Hepatocyte (in vitro differentiated cells): ENCODE measurements at regions not wholly inside any gene's neighbourhood (a gene's known extent, or its start where the extent isn't known, plus 50 kb on each side); places are given as distances from the start of the nearest gene placed in this dataset.

ENCODE experiments used
- DNase-seq: peaks from one replicate; pipeline ENCODE4 v3.0.0-alpha.2; 2016; ENCODE audit warnings: low spot score
- H2AFZ ChIP-seq: fragments of 200-600 bp; sonication (generic); 2 replicates; pipeline ENCODE4 v1.6.0; 2016; ENCODE audit warnings: antibody characterized with exemption, mild to moderate bottlenecking
- H3K27ac ChIP-seq: fragments of 200-600 bp; sonication (generic); 2 replicates; pipeline ENCODE4 v1.5.1; 2016; ENCODE audit warnings: mild to moderate bottlenecking
- H3K27me3 ChIP-seq: fragments of 200-600 bp; sonication (generic); 2 replicates; pipeline ENCODE4 v1.6.1; 2016
- H3K36me3 ChIP-seq: fragments of 200-600 bp; sonication (generic); replicated peaks from 2 replicates; pipeline ENCODE4 v1.5.1; 2016; ENCODE audit warnings: low read depth; ENCODE audit not compliant: insufficient read depth
- H3K4me1 ChIP-seq: fragments of 200-600 bp; sonication (generic); 2 replicates; pipeline ENCODE4 v1.5.1; 2016; ENCODE audit warnings: mild to moderate bottlenecking, moderate library complexity; ENCODE audit not compliant: insufficient read depth
- H3K4me2 ChIP-seq: fragments of 200-600 bp; sonication (generic); 2 replicates; pipeline ENCODE4 v1.6.0; 2016
- H3K4me3 ChIP-seq: fragments of 200-600 bp; sonication (generic); 2 replicates; pipeline ENCODE4 v1.5.1; 2016; ENCODE audit warnings: mild to moderate bottlenecking
- H3K79me2 ChIP-seq: fragments of 200-600 bp; sonication (generic); 2 replicates; pipeline ENCODE4 v1.6.0; 2017; ENCODE audit warnings: mild to moderate bottlenecking
- H3K9me2 ChIP-seq: fragments of 200-600 bp; sonication (generic); replicated peaks from 2 replicates; pipeline ENCODE4 v1.6.0; 2017; ENCODE audit warnings: mild to moderate bottlenecking; ENCODE audit not compliant: insufficient read depth
- H3K9me3 ChIP-seq: fragments of 200-600 bp; sonication (generic); 2 replicates; pipeline ENCODE4 v1.5.1; 2016; ENCODE audit warnings: low read depth, mild to moderate bottlenecking
- H4K20me1 ChIP-seq: fragments of 200-600 bp; sonication (generic); 2 replicates; pipeline ENCODE4 v1.6.0; 2016; ENCODE audit warnings: mild to moderate bottlenecking; ENCODE audit not compliant: insufficient read depth, poor library complexity, severe bottlenecking
- EZH2 ChIP-seq: fragments of 200-600 bp; sonication (generic); IDR thresholded peaks from 2 replicates; pipeline ENCODE4 v1.6.1; 2016; ENCODE audit warnings: antibody characterized with exemption, mild to moderate bottlenecking, borderline replicate concordance
- EZH2phosphoT487 ChIP-seq: fragments of 200-600 bp; sonication (generic); IDR thresholded peaks from one replicate; pipeline ENCODE4 v1.6.1; 2018; ENCODE audit warnings: antibody characterized with exemption, mild to moderate bottlenecking, low read depth, moderate library complexity; ENCODE audit not compliant: unreplicated experiment, severe bottlenecking
- WGBS: methylation state at CpG from one replicate; pipeline ENCODE4 v1.1.6; 2016; ENCODE audit warnings: low lambda C conversion rate; ENCODE audit errors: missing lambda C conversion rate; 5-methylcytosine and 5-hydroxymethylcytosine counted together
- TF ChIP-seq, protein P1 (sequence below): fragments of 200-600 bp; sonication (generic); IDR thresholded peaks from 2 replicates; pipeline ENCODE4 v1.5.1; 2016; ENCODE audit warnings: antibody characterized with exemption, mild to moderate bottlenecking; ENCODE audit not compliant: poor library complexity

DNA sequence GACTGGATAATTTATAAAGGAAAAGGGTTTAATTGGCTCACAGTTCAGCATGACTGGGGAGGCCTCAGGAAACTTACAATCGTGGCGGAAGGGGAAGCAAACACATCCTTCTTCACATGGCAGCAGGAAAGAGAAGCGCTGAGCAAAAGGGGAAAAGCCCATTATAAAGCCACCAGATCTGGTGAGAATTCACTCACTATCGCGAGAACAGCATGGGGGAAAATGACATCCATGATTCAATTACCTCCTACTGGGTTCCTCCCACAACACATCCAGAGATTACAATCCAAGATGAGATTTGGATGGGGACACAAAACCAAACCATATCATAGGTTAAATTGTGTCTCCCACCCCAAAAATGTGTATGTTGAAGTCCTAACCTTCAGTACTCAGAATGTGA lies 491.7 kb downstream of the SETD4 start:
- H2AFZ ChIP-seq: no peak overlapping the region
- no peaks in the 10 kb centered on the region for H3K36me3 ChIP-seq
- H3K27ac ChIP-seq: no peak overlapping the region
- H3K4me1 ChIP-seq: peaks cover 19% of the 10 kb centered on the region
- TF ChIP-seq EZH2 (no peak), EZH2phosphoT487 (no peak)
- TF ChIP-seq, protein P1, sequence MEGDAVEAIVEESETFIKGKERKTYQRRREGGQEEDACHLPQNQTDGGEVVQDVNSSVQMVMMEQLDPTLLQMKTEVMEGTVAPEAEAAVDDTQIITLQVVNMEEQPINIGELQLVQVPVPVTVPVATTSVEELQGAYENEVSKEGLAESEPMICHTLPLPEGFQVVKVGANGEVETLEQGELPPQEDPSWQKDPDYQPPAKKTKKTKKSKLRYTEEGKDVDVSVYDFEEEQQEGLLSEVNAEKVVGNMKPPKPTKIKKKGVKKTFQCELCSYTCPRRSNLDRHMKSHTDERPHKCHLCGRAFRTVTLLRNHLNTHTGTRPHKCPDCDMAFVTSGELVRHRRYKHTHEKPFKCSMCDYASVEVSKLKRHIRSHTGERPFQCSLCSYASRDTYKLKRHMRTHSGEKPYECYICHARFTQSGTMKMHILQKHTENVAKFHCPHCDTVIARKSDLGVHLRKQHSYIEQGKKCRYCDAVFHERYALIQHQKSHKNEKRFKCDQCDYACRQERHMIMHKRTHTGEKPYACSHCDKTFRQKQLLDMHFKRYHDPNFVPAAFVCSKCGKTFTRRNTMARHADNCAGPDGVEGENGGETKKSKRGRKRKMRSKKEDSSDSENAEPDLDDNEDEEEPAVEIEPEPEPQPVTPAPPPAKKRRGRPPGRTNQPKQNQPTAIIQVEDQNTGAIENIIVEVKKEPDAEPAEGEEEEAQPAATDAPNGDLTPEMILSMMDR: no peak
- H4K20me1 ChIP-seq: no peaks in the 10 kb centered on the region
- no peaks in the 10 kb centered on the region for H3K79me2 ChIP-seq
- H3K4me3 ChIP-seq: no peak overlapping the region
- 73% methylated on average over 5 of the region's 5 CpGs for WGBS
- no peak for DNase-seq
- H3K9me2 ChIP-seq: no peaks in the 10 kb centered on the region
- H3K27me3 ChIP-seq: no peaks in the 10 kb centered on the region
- no peaks in the 10 kb centered on the region for H3K9me3 ChIP-seq
- no peak overlapping the region for H3K4me2 ChIP-seq

DNA sequence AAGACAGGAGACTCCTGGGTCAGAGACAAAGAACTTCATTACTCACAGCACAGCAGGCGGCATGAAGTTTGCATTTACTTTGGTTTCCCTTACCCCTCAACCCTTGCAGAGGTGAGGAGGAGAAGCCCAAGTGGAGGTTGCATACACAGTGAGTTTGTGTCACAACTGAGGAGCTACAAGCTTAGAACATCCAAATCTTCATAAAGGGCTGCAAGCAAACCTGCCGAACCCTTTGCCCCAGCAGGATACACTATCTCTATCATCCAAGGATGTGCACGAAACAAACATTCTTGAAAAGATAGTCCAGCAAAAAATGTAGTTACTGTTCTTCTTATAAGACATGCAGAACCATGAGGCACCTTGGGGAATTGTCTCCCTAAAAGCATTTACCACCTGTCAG lies 493.5 kb downstream of the SETD4 start:
- no peaks in the 10 kb centered on the region for H4K20me1 ChIP-seq
- H3K4me3 ChIP-seq: no peak overlapping the region
- 100% methylated on average over 3 of the region's 3 CpGs for WGBS
- H3K4me1 ChIP-seq: peaks cover 20% of the 10 kb centered on the region
- no peak overlapping the region for H3K4me2 ChIP-seq
- DNase-seq: no peak
- TF ChIP-seq, protein P1: no peak
- TF ChIP-seq EZH2: no peak
- no peak for TF ChIP-seq EZH2phosphoT487
- no peaks in the 10 kb centered on the region for H3K9me2 ChIP-seq
- H3K79me2 ChIP-seq: no peaks in the 10 kb centered on the region
- H3K27me3 ChIP-seq: no peaks in the 10 kb centered on the region
- H3K27ac ChIP-seq: no peak overlapping the region
- no peak overlapping the region for H2AFZ ChIP-seq
- H3K9me3 ChIP-seq: no peaks in the 10 kb centered on the region
- no peaks in the 10 kb centered on the region for H3K36me3 ChIP-seq

GRCh38 chr21:35565204-35565611 lies 495.1 kb downstream of the SETD4 start:
- H3K4me1 ChIP-seq: peaks cover 20% of the 10 kb centered on the region
- no peaks in the 10 kb centered on the region for H3K9me3 ChIP-seq
- H3K36me3 ChIP-seq: no peaks in the 10 kb centered on the region
- DNase-seq: peak; percentile 72
- 42% methylated on average over 5 of the region's 5 CpGs for WGBS
- H3K9me2 ChIP-seq: no peaks in the 10 kb centered on the region
- no peak overlapping the region for H3K4me2 ChIP-seq
- no peak overlapping the region for H3K4me3 ChIP-seq
- no peaks in the 10 kb centered on the region for H4K20me1 ChIP-seq
- no peaks in the 10 kb centered on the region for H3K79me2 ChIP-seq
- H3K27me3 ChIP-seq: no peaks in the 10 kb centered on the region
- no peak for TF ChIP-seq EZH2phosphoT487
- TF ChIP-seq, protein P1: no peak
- no peak for TF ChIP-seq EZH2
- H2AFZ ChIP-seq: no peak overlapping the region
- H3K27ac ChIP-seq: peak overlapping the region; percentile 69

- TF ChIP-seq EZH2: no peak
- TF ChIP-seq, protein P1: no peak
- no peak for TF ChIP-seq EZH2phosphoT487
- no peaks in the 10 kb centered on the region for H4K20me1 ChIP-seq
- peak overlapping the region; percentile 22 for H3K4me2 ChIP-seq
- H3K79me2 ChIP-seq: no peaks in the 10 kb centered on the region
- H3K9me3 ChIP-seq: no peaks in the 10 kb centered on the region
- no peak overlapping the region for H3K4me3 ChIP-seq
- 56% methylated on average over 10 of the region's 10 CpGs for WGBS
- no peaks in the 10 kb centered on the region for H3K9me2 ChIP-seq
- H2AFZ ChIP-seq: no peak overlapping the region
- H3K4me1 ChIP-seq: peaks cover 20% of the 10 kb centered on the region
- DNase-seq: peak; percentile 59
- H3K27ac ChIP-seq: peak overlapping the region; percentile 69
- H3K27me3 ChIP-seq: no peaks in the 10 kb centered on the region
- no peaks in the 10 kb centered on the region for H3K36me3 ChIP-seq
Observed at GRCh38 chr21:35563885-35564451, 496.4 kb downstream of the SETD4 start.
